MCF 10A (cell line): ENCODE measurements at regions not wholly inside any gene's neighbourhood (a gene's known extent, or its start where the extent isn't known, plus 50 kb on each side); places are given as distances from the start of the nearest gene placed in this dataset.
"Not testable (repeated sequence)": the region's sequence is repeated elsewhere in the genome, so short reads cannot be mapped to it uniquely, and the experiment has no call there.

ENCODE experiments used
- BruUV-seq: library from RNA; stranded (reverse); fragments of 400-500 nt; replicated peaks from 2 replicates; lab custom pipeline; 2021; lab: Mats Ljungman, UMichigan
- CTCF ChIA-PET: fragments of 300-600 bp; sonication (Branson Sonifier 250); formaldehyde crosslinking; extraction: SDS; loops from one replicate; lab custom pipeline; 2021; ENCODE audit warnings: antibody characterized with exemption, inconsistent platforms; lab: Yijun Ruan, JAX
- POLR2A ChIA-PET: fragments of 300-600, 350-650 bp; sonication (Branson Sonifier 250); formaldehyde crosslinking; extraction: SDS; loops from one replicate; lab custom pipeline; 2020; ENCODE audit warnings: antibody characterized with exemption, inconsistent platforms; lab: Yijun Ruan, JAX
- DNase-seq: peaks from one replicate; pipeline ENCODE4 v3.0.0-alpha.2; 2018; ENCODE audit not compliant: unreplicated experiment
- H3K27ac Mint-ChIP-seq: one replicate; pipeline ENCODE4 v1.8.0; 2022; ENCODE audit warnings: mild to moderate bottlenecking, low read depth, mixed read lengths; ENCODE audit not compliant: unreplicated experiment
- H3K27me3 Mint-ChIP-seq: one replicate; pipeline ENCODE4 v1.8.0; 2022; ENCODE audit warnings: mixed read lengths; ENCODE audit not compliant: insufficient read depth, unreplicated experiment
- H3K36me3 Mint-ChIP-seq: one replicate; pipeline ENCODE4 v1.8.0; 2022; ENCODE audit warnings: mild to moderate bottlenecking, moderate library complexity, mixed read lengths; ENCODE audit not compliant: insufficient read depth, unreplicated experiment
- H3K4me1 Mint-ChIP-seq: one replicate; pipeline ENCODE4 v1.8.0; 2022; ENCODE audit warnings: mixed read lengths; ENCODE audit not compliant: insufficient read depth, unreplicated experiment
- H3K4me3 Mint-ChIP-seq: one replicate; pipeline ENCODE4 v1.8.0; 2022; ENCODE audit warnings: mild to moderate bottlenecking, moderate library complexity, mixed read lengths; ENCODE audit not compliant: unreplicated experiment
- H3K9me3 Mint-ChIP-seq: one replicate; pipeline ENCODE4 v1.8.0; 2022; ENCODE audit warnings: mixed read lengths; ENCODE audit not compliant: unreplicated experiment
- intact Hi-C: fragments of 100-400 bp; cut with micrococcal nuclease; formaldehyde crosslinking; loops from 2 replicates; pipeline ENCODE4 v1.14.1; 2022
- TF ChIP-seq, protein P1 (sequence below): fragments of 200-600 bp; IDR thresholded peaks from one replicate; pipeline ENCODE4 v1.8.0; 2022; ENCODE audit warnings: antibody characterized with exemption, mild to moderate bottlenecking; ENCODE audit not compliant: unreplicated experiment

DNA sequence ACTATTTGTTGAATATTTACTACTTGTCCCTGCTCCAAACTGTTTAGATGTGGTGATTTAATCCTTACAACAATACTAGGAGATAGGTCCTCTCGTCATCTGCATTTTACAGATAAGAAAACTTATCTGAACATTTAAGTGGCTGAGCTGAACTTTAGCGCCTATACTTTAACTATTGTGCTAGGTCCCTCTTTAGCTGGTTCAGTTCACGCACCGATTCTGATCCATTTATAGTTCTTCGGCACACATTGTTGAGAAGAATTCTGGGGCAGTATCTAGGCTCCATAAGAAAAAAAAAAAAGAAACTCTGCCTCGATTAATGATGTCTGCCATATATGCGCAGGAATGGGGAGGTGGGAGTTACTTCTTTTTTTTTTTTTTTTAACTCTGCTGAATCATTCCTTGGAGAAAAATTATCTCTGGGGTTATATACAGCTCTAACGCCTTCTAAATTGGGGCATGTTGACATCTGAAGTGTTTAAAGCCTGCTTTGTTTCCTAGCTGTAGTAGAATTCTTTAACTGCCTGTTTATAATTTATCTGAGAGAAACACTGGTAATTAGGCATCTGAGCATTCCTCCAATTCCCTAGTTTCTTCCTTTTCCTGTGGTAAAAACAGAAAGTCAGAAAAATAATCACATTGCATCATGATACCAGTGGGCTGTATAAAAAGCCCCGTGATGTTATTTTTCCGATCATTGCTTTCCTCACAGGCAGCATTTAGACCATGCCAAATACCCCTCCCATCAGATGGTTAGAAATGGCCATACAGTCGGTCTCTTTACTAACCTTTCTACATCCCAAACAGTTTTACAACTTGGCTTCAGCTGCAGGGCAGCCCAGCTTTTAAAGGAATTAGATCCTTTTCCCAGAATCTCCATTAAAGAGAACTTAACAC is 98.5 kb upstream of the KDM7A start:
- Mint-ChIP-seq H3K27ac (no peak overlapping the region), H3K4me1 (no peaks in the 10 kb centered on the region), H3K9me3 (no peaks in the 10 kb centered on the region), H3K27me3 (no peaks in the 10 kb centered on the region), H3K36me3 (no peaks in the 10 kb centered on the region), H3K4me3 (no peak overlapping the region)
- DNase-seq: no peak
- intact Hi-C loops: no loop called here
- POLR2A ChIA-PET: interaction anchor here (0.7 kb wide), 1 partner anchor 54 kb away, joined by 3 read pairs; no protein-coding TSS in a partner anchor
- no TSS peak for BruUV-seq
- TF ChIP-seq, protein P1, sequence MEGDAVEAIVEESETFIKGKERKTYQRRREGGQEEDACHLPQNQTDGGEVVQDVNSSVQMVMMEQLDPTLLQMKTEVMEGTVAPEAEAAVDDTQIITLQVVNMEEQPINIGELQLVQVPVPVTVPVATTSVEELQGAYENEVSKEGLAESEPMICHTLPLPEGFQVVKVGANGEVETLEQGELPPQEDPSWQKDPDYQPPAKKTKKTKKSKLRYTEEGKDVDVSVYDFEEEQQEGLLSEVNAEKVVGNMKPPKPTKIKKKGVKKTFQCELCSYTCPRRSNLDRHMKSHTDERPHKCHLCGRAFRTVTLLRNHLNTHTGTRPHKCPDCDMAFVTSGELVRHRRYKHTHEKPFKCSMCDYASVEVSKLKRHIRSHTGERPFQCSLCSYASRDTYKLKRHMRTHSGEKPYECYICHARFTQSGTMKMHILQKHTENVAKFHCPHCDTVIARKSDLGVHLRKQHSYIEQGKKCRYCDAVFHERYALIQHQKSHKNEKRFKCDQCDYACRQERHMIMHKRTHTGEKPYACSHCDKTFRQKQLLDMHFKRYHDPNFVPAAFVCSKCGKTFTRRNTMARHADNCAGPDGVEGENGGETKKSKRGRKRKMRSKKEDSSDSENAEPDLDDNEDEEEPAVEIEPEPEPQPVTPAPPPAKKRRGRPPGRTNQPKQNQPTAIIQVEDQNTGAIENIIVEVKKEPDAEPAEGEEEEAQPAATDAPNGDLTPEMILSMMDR: no peak
- CTCF ChIA-PET: interaction anchor here (1.0 kb wide), 1 partner anchor 16 kb away, joined by 3 read pairs; no protein-coding TSS in a partner anchor

DNA sequence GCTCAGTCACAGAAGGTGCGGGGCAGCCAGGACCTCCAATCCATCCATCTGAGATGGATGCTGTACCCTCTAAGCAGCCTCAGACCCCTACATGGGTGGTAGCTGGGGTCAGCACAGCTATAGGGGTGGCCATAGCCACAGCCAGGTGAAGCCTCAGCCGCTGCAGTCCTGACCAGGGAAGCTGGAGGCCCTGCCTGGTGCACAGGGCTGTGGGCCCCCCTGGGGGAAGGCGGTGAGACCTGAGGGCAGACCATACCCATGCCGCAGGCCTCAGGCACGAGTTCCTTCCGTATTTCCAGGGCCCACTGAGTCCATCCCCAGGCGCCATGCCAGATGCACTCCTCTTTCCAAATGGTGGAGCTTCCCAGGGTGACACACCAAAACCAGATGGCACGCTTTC is 96.6 kb upstream of the KDM7A start:
- no peak overlapping the region for H3K4me3 Mint-ChIP-seq
- no TSS peak for BruUV-seq
- ChIA-PET POLR2A (no interaction called here), CTCF (no interaction called here)
- H3K4me1 Mint-ChIP-seq: no peaks in the 10 kb centered on the region
- H3K36me3 Mint-ChIP-seq: no peaks in the 10 kb centered on the region
- TF ChIP-seq, protein P1: no peak
- H3K9me3 Mint-ChIP-seq: no peaks in the 10 kb centered on the region
- no peak overlapping the region for H3K27ac Mint-ChIP-seq
- no peak for DNase-seq
- intact Hi-C loops: no loop called here
- H3K27me3 Mint-ChIP-seq: no peaks in the 10 kb centered on the region

DNA sequence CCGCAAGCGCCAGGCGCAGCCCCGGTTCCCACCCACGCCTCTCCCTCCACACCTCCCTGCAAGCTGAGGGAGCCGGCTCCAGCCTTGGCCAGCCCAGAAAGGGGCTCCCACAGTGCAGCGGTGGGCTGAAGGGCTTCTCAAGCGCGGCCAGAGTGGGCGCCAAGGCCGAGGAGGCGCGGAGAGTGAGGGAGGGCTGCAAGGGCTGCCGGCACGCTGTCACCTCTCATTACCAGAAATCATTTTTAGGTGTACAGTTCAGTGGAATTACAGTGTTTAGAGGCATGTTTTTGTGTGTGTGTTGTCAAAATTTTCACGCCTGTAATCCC is 94.8 kb upstream of the KDM7A start:
- H3K4me1 Mint-ChIP-seq, H3K27ac Mint-ChIP-seq, intact Hi-C loops, H3K36me3 Mint-ChIP-seq, BruUV-seq, H3K9me3 Mint-ChIP-seq, CTCF ChIA-PET, H3K4me3 Mint-ChIP-seq, DNase-seq, H3K27me3 Mint-ChIP-seq: not testable (repeated sequence)
- POLR2A ChIA-PET: interaction anchor here (0.6 kb wide), 1 partner anchor 94 kb away, joined by 3 read pairs; no protein-coding TSS in a partner anchor

DNA sequence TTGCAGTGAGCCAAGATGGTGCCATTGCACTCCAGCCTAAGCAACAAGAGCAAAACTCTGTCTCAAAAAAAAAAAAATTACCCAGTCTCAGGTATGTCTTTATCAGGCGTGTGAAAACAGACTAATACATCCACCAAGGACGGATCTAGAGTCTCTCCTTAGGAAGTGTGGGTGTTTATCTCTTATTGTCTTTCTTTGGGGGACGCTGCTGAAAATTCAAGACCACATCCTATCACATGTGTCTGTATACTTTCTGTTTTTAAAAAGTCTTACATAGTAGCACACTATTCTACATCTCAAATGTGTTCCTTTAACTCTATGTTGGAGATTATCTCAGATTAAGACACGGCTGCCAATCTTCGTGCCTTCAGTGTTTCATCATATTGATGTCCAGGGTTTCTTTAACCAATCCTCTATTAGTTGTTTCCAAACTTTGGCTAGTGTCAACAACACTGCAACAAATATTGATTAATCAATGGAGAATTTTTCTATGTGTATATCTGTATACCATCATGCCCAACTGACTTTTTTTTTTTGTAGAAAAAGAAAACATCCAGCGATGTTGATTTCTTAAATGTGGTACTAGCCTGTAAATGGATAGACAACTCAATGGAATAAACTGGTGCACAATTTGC is 92.3 kb upstream of the KDM7A start:
- H3K4me1 Mint-ChIP-seq: no peaks in the 10 kb centered on the region
- no peak for DNase-seq
- H3K9me3 Mint-ChIP-seq: no peaks in the 10 kb centered on the region
- ChIA-PET CTCF (no interaction called here), POLR2A (no interaction called here)
- TF ChIP-seq, protein P1: no peak
- H3K4me3 Mint-ChIP-seq: no peak overlapping the region
- H3K27ac Mint-ChIP-seq: no peak overlapping the region
- H3K36me3 Mint-ChIP-seq: no peaks in the 10 kb centered on the region
- intact Hi-C loops: no loop called here
- H3K27me3 Mint-ChIP-seq: no peaks in the 10 kb centered on the region
- no TSS peak for BruUV-seq
